Stimulated activated CD4-positive, alpha-beta T cell treated with anti-CD3 and anti-CD28 coated beads, Interleukin-4, amount 100 ng/mL, for 1 hour (primary cell): ENCODE measurements at regions not wholly inside any gene's neighbourhood (a gene's known extent, or its start where the extent isn't known, plus 50 kb on each side); places are given as distances from the start of the nearest gene placed in this dataset.

Source experiments
- DNase-seq: peaks from one replicate; pipeline ENCODE4 v3.0.0-alpha.2; 2020

- no peak for DNase-seq
Observed at GRCh38 chr9:106689089-106689488, 173.9 kb upstream of the ZNF462 start.

DNA sequence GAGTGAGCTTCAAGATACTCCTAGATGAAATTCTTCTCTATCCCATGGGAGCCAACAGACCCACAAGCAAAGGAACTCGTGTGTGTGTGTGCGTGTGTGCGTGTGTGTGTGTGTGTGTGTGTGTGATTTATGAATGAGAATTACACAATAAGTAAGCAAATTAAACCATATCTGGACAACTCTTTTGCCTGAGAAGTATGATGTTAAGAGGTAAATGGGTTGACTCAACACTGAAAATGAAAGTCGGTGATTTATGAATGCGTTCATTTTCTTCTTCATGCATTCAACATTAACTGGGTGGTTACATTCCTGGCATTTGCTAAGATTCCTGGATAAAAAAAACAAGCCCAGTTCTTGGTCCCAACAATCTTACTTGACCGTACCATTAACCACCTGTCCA, 171.3 kb upstream of the ZNF462 start:
- no peak for DNase-seq

GRCh38 chr9:106693558-106693957, 169.4 kb upstream of the ZNF462 start:
- DNase-seq: no peak

- no peak for DNase-seq
Observed at GRCh38 chr9:106696804-106697203, 166.2 kb upstream of the ZNF462 start.

- no peak for DNase-seq
Observed at GRCh38 chr9:106697390-106697749, 165.6 kb upstream of the ZNF462 start.

- no peak for DNase-seq
Observed at GRCh38 chr9:106697750-106698502, 165.0 kb upstream of the ZNF462 start.

DNA sequence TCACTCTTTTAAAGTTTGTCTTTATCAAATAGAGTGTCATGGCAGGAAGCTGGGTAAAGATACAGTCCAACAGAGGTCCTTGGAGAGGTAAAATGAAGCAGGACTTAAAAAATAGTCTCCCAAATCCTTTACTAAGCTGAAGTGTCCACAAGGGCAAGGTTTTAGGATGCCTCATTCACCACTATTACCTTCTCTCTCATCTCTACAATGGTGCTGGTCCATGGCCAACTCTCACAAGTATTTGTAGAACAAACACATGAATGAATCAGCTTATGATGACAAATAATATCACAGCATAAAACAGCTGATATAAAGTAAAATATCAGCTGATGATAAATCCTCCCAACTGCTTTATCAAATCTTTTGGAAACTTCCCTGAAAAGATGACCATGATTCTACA, 162.3 kb upstream of the ZNF462 start:
- no peak for DNase-seq

- no peak for DNase-seq
Observed at GRCh38 chr9:106701611-106702010, 161.4 kb upstream of the ZNF462 start.

DNA sequence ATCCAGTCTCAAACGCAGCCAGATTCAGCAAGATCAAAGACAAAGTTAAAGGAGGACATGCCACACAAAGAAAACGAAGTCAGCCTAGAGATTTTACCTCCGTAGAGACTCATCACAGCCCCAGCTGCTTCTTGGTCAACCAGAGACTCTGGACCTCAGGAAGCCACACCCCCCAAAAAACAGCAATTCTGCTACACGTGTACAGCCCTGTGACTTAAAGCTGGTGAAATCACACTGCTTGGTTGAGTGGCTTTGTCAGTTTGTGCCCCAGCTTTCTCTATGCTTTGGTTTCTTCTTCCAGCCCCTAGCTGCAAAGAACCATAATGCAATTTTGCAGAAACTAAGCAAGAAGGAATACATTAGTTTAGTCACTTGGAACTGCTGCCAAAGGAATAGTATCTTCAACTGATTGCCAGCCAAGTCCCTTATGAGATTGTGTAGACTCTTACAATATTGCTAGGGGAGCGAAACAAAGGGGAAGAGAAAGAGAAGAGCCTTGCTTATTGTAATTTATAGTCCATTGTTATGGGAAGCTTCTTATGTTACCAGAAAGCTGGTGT, 158.8 kb upstream of the ZNF462 start:
- no peak for DNase-seq

DNA sequence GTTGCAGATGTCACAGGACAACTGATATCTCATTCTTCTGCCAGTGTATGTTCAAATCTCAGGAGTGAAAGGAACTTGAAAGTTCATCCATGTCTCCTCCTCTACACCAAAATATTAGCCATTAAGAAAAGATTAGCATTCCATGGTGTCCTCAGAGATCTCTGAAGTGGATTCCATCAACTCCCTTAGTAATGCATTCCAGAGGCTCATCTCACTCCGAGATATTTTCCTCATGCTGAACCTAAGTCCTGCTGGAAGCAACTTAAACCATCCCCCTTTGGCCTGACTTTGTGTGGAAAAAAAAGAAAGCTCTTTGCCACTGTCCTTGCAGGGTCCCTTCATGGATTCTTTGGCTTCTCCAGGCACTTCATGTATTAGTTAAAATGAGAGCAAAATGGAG, 155.7 kb upstream of the ZNF462 start:
- no peak for DNase-seq

DNA sequence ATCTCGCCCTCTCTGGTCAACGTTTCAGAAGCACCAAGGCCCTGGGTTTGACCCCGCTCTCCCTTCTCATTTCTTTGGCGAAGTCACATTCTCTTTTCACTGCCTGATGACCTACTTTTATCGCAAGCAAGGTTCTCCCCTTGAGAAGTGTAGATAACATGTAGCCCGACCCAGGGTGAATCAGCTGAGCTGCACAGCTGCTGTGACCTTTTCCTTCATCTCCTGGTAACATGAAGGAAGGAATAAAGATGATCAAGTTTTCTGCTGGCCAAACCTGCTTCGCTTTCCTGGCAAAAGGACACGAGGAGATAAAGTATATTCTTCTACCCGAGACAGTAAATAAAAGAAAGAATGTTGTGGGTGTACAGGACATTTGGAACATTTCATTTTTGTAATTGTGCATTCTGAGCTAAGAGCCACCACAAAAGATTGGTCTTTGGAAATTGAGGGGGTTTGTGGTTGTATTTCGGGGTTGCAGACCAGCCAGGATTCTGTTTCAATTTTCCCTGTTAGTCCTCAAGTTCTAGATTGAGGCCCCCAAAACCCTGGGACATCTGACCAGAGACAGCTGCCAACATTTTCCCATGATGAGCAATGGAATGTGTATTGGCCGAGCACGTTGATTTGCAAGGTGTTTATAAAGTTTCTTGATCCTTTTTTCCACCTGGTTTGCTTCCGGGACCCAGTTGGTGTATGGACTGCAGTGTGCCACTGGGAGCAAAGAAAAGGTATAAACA, 155.1 kb upstream of the ZNF462 start:
- no peak for DNase-seq

- no peak for DNase-seq
Observed at GRCh38 chr9:106708475-106709146, 154.4 kb upstream of the ZNF462 start.

DNA sequence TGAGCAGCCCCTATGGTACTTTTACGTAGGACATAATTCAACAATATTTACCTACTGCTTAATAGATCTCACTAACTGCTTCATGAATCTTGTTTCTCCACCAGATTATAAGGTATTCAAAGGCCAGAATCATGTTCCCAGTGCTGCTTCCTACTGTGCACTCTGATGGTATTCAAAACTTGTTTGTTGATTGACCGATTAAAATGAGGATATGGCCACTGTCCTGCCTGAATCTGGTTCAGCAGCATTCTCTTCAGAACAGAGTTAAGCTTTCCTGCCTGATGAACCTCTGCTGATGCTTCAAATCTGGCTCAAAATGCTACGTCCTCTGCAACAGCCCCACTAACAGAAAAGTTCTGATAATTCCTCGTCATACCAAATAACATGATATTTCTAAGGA, 150.7 kb upstream of the ZNF462 start:
- no peak for DNase-seq

GRCh38 chr9:106713206-106713605, 149.8 kb upstream of the ZNF462 start:
- DNase-seq: no peak

- DNase-seq: no peak
Observed at GRCh38 chr9:106716820-106717219, 146.1 kb upstream of the ZNF462 start.

DNA sequence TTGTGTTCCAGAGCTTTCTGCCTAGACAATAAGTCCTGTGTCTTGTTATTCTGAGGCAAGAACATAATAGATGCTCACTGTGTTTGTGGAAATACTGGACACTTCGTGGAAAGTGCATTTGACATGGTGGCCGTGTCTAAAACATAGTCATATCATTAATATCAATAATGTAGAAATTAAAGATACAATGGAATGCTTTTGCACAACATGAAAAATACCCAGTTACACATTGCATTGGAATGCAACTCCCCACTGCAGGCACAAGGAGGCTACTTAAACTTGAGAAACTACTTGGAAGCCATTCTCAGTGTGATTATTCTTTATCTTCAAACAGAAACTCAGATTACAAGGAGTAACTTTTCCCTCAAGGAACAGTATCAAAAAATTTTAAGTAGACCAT, 145.3 kb upstream of the ZNF462 start:
- no peak for DNase-seq

- no peak for DNase-seq
Observed at GRCh38 chr9:106718936-106719335, 144.0 kb upstream of the ZNF462 start.

- no peak for DNase-seq
Observed at GRCh38 chr9:106722051-106722753, 140.8 kb upstream of the ZNF462 start.

DNA sequence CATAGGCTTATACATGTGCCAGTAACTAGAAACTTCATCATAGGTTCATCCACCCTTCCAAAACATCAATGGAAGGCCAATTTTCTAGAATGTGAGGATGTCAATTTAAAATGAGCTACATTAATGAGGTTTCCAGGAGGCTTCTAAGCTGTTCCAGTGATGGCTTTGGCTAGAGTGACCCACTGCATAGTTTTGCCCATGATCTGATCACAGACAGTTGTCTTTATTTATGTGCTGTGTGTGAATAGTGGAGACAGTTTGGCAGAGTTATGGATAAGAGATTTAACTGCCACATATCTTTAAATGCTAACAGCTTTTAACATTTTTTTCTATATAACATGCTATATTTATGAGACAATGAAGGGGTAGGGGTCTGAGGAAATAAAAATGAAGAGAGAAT, 139.0 kb upstream of the ZNF462 start:
- no peak for DNase-seq

DNA sequence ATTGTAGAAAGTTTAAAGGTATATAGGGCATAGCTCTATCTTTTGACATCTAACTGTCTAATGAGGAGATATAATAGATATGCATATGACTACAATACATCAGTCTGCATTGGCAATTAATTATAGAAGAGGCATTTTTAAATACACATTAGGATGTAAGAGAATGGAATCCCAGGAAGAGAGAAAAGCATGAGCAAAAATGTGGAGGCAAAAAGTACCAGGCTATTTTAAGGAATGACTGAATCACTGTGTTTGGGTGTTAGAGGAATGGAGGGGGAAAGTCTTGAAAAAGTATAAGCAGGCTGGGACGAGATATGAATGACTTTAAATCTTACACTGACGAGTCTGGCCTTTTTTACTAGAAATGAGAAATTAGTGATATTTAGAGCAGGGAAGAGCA, 138.4 kb upstream of the ZNF462 start:
- no peak for DNase-seq

- no peak for DNase-seq
Observed at GRCh38 chr9:106726070-106726815, 136.7 kb upstream of the ZNF462 start.

DNA sequence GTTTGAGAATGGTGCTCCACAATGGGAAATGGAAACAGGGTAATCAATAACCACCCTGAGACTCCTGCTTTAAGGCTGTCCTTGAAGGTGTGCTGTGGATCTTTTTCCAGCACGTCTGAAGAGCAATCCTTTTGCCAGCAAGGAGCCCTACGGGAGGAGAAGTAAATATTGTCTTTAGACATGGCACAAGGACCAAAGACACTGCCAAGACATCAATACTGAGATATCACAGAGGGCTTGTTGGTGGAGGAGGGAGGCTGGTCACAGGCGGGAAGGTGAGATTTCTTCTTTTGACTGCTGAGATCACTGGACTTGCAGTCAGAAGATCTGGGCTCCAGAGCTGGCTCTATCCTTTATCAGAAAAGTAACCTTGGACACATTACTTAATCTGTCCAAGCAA, 135.0 kb upstream of the ZNF462 start:
- no peak for DNase-seq
